Parathyroid adenoma (tissue), 2 donors: ENCODE measurements at regions not wholly inside any gene's neighbourhood (a gene's known extent, or its start where the extent isn't known, plus 50 kb on each side); places are given as distances from the start of the nearest gene placed in this dataset.

ENCODE experiments used
- H2AFZ ChIP-seq: fragments of 300-600 bp; sonication (generic); one replicate; pipeline ENCODE4 v1.7.0; 2017; ENCODE audit warnings: antibody characterized with exemption, mild to moderate bottlenecking
- H3K27ac ChIP-seq: fragments of 300-600 bp; sonication (generic); one replicate; pipeline ENCODE4 v1.7.0; 2017
- H3K27me3 ChIP-seq: fragments of 300-600 bp; sonication (generic); one replicate; pipeline ENCODE4 v1.7.0; 2017; ENCODE audit warnings: low read length; ENCODE audit not compliant: control insufficient read depth, insufficient read depth
- H3K36me3 ChIP-seq: fragments of 300-600 bp; sonication (generic); one replicate; pipeline ENCODE4 v1.7.0; 2017; ENCODE audit warnings: low read length; ENCODE audit not compliant: control insufficient read depth, insufficient read depth
- H3K4me1 ChIP-seq: fragments of 300-600 bp; sonication (generic); one replicate; pipeline ENCODE4 v1.7.0; 2017; ENCODE audit warnings: control low read depth
- H3K4me2 ChIP-seq: fragments of 300-600 bp; sonication (generic); one replicate; pipeline ENCODE4 v1.7.0; 2017; ENCODE audit warnings: low read length
- H3K4me3 ChIP-seq: fragments of 300-600 bp; sonication (generic); one replicate; pipeline ENCODE4 v1.7.0; 2017; ENCODE audit warnings: low read depth, low read length
- H3K79me2 ChIP-seq: fragments of 300-600 bp; sonication (generic); one replicate; pipeline ENCODE4 v1.7.0; 2017; ENCODE audit warnings: control low read depth
- H3K9ac ChIP-seq: fragments of 300-600 bp; sonication (generic); one replicate; pipeline ENCODE4 v1.7.0; 2017; ENCODE audit warnings: mild to moderate bottlenecking
- H3K9me3 ChIP-seq: fragments of 300-600 bp; sonication (generic); one replicate; pipeline ENCODE4 v1.7.0; 2017; ENCODE audit warnings: low read length; ENCODE audit not compliant: control insufficient read depth
- CTCF ChIP-seq: fragments of 300-600 bp; sonication (generic); IDR thresholded peaks from one replicate; pipeline ENCODE4 v1.7.0; 2017; ENCODE audit warnings: antibody characterized with exemption, mild to moderate bottlenecking
- donor health status: primary hyperparathyroidism.

GRCh38 chr11:130787092-130787616 lies 129.1 kb downstream of the SNX19 start:
- Histone ChIP-seq H3K9me3 (no peaks in the 10 kb centered on the region), H3K36me3 (no peaks in the 10 kb centered on the region), H3K79me2 (no peaks in the 10 kb centered on the region), H3K9ac (no peak overlapping the region), H3K4me3 (no peak overlapping the region), H2AFZ (no peak overlapping the region), H3K4me2 (no peak overlapping the region), H3K27ac (no peak overlapping the region), H3K4me1 (peaks cover 2% of the 10 kb centered on the region), H3K27me3 (no peaks in the 10 kb centered on the region)
- no peak for TF ChIP-seq CTCF

- H3K27ac ChIP-seq: no peak overlapping the region
- TF ChIP-seq CTCF: no peak
- no peaks in the 10 kb centered on the region for H3K4me1 ChIP-seq
- no peak overlapping the region for H3K9ac ChIP-seq
- no peak overlapping the region for H3K4me3 ChIP-seq
- no peaks in the 10 kb centered on the region for H3K9me3 ChIP-seq
- H3K79me2 ChIP-seq: no peaks in the 10 kb centered on the region
- no peaks in the 10 kb centered on the region for H3K36me3 ChIP-seq
- no peak overlapping the region for H2AFZ ChIP-seq
- H3K4me2 ChIP-seq: no peak overlapping the region
- H3K27me3 ChIP-seq: no peaks in the 10 kb centered on the region
Measured at GRCh38 chr11:130787973-130788570, 128.2 kb downstream of the SNX19 start.

- no peaks in the 10 kb centered on the region for H3K9me3 ChIP-seq
- no peak overlapping the region for H2AFZ ChIP-seq
- no peak overlapping the region for H3K9ac ChIP-seq
- H3K36me3 ChIP-seq: no peaks in the 10 kb centered on the region
- H3K4me3 ChIP-seq: no peak overlapping the region
- no peaks in the 10 kb centered on the region for H3K4me1 ChIP-seq
- no peaks in the 10 kb centered on the region for H3K79me2 ChIP-seq
- no peak overlapping the region for H3K4me2 ChIP-seq
- H3K27me3 ChIP-seq: no peaks in the 10 kb centered on the region
- no peak overlapping the region for H3K27ac ChIP-seq
- TF ChIP-seq CTCF: no peak
Measured at GRCh38 chr11:130789056-130789640, 127.1 kb downstream of the SNX19 start.

GRCh38 chr11:130790689-130791088 lies 125.6 kb downstream of the SNX19 start:
- no peak for TF ChIP-seq CTCF

GRCh38 chr11:130792772-130793171 lies 123.5 kb downstream of the SNX19 start:
- Histone ChIP-seq H3K36me3 (no peaks in the 10 kb centered on the region), H3K9ac (no peak overlapping the region), H3K4me3 (no peak overlapping the region), H3K79me2 (no peaks in the 10 kb centered on the region), H3K4me2 (no peak overlapping the region), H3K4me1 (no peaks in the 10 kb centered on the region), H3K9me3 (no peaks in the 10 kb centered on the region), H3K27me3 (no peaks in the 10 kb centered on the region), H2AFZ (no peak overlapping the region), H3K27ac (no peak overlapping the region)
- TF ChIP-seq CTCF: no peak

More at GRCh38 chr11:130790689-130791088, 125.6 kb downstream of the SNX19 start:
- Histone ChIP-seq H3K9me3 (no peaks in the 10 kb centered on the region), H3K4me2 (no peak overlapping the region), H3K9ac (no peak overlapping the region), H2AFZ (no peak overlapping the region), H3K79me2 (no peaks in the 10 kb centered on the region), H3K4me1 (no peaks in the 10 kb centered on the region), H3K27ac (no peak overlapping the region), H3K36me3 (no peaks in the 10 kb centered on the region), H3K4me3 (no peak overlapping the region), H3K27me3 (no peaks in the 10 kb centered on the region)
